Ovary (tissue), 7 donors: ENCODE measurements at regions not wholly inside any gene's neighbourhood (a gene's known extent, or its start where the extent isn't known, plus 50 kb on each side); places are given as distances from the start of the nearest gene placed in this dataset.

Experiments used
- DNase-seq, 5 donors: peaks; one replicate each; pipeline ENCODE4 v3.0.0-alpha.2; 2019 to 2020
- H3K27ac ChIP-seq, 2 donors: fragments of 200-600 bp; one replicate each; pipeline versions ENCODE4 v1.5.1 to v1.8.0; 2019 to 2022
- H3K27me3 ChIP-seq: fragments of 200-600 bp; one replicate; pipeline ENCODE4 v1.8.0; 2022
- H3K36me3 ChIP-seq: fragments of 200-600 bp; sonication (generic); one replicate; pipeline ENCODE4 v1.5.1; 2019
- H3K4me1 ChIP-seq: one replicate; pipeline ENCODE4 v1.8.1; 2013; ENCODE audit warnings: mild to moderate bottlenecking, moderate library complexity; ENCODE audit not compliant: insufficient read depth
- H3K4me3 ChIP-seq: fragments of 200-600 bp; sonication (generic); one replicate; pipeline ENCODE4 v1.5.1; 2017
- H3K9me3 ChIP-seq, 2 donors: fragments of 200-600 bp in 1 of 2; sonication (generic) in 1 of 2; one replicate each; pipeline versions ENCODE4 v1.5.1 to v1.8.1; 2013 to 2019; ENCODE audit warnings: mild to moderate bottlenecking in 1 of 2, moderate library complexity in 1 of 2
- EP300 ChIP-seq: sonication (generic); formaldehyde crosslinking; IDR thresholded peaks from one replicate; pipeline ENCODE4 v1.6.1; 2017; ENCODE audit warnings: antibody characterized with exemption
- POLR2A ChIP-seq: fragments of 450-650 bp; IDR thresholded peaks from one replicate; pipeline ENCODE4 v1.6.1; 2017; ENCODE audit warnings: antibody characterized with exemption, mild to moderate bottlenecking, moderate library complexity
- WGBS, 3 donors: extraction: QIAGEN DNeasy Blood & Tissue Kit in 1 of 3; methylation state at CpG; one replicate each; pipeline versions ENCODE4 v1.1.5 to v1.1.7; 2013 to 2017; 5-methylcytosine and 5-hydroxymethylcytosine counted together
- intact Hi-C, 4 donors: fragments of 100-400 bp; cut with DNase I; formaldehyde crosslinking; loops; one replicate each; pipeline versions ENCODE4 v1.11.0 to v1.15.1; 2022 to 2023
- TF ChIP-seq, protein P1 (sequence below), 3 donors: fragments of 450-650 bp in 2 of 3; fragments of 200-600 bp in 1 of 3; IDR thresholded peaks; one replicate each; pipeline versions ENCODE4 v1.5.1 to v1.8.0; 2016 to 2022; ENCODE audit warnings: antibody characterized with exemption in 3 of 3, mild to moderate bottlenecking in 1 of 3
- donor health status: DM: no; HTN: no; CAD: no; lungs with moderate emphysema.
- donor health status: DM: no; HTN: no; CAD: no.
- donor health status: Bipolar disorder and iron deficiency.
- donor health status: DM: no; HTN: no; CAD: no.
- donor health status: DM: yes; HTN: yes; CAD: no.

DNA sequence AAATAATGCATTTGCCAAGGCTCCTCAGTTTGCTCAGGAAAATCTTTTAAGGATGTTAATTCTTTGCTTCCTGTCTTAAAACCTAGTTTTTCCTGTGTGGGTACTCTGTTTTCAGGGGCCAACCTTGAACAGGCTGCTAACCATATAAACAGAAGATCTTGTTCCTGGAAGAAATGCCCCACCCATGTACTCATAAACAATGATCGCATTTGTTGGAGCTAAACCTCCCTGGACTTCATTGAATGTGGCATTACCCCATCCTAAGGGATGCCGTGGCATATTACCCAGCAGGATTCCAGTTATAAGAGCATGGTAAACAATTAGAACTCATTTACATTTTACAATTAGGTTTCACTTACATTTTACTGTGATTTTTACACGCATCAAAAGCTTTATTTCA is 436.0 kb downstream of the ZNF608 start:
- no peaks in the 10 kb centered on the region for H3K4me1 ChIP-seq
- H3K27me3 ChIP-seq = no peaks in the 10 kb centered on the region
- intact Hi-C loops = no loop called here
- WGBS, 3 donors = 52 to 65% (median 63%) methylated on average over 3 of the region's 3 CpGs
- TF ChIP-seq, protein P1, sequence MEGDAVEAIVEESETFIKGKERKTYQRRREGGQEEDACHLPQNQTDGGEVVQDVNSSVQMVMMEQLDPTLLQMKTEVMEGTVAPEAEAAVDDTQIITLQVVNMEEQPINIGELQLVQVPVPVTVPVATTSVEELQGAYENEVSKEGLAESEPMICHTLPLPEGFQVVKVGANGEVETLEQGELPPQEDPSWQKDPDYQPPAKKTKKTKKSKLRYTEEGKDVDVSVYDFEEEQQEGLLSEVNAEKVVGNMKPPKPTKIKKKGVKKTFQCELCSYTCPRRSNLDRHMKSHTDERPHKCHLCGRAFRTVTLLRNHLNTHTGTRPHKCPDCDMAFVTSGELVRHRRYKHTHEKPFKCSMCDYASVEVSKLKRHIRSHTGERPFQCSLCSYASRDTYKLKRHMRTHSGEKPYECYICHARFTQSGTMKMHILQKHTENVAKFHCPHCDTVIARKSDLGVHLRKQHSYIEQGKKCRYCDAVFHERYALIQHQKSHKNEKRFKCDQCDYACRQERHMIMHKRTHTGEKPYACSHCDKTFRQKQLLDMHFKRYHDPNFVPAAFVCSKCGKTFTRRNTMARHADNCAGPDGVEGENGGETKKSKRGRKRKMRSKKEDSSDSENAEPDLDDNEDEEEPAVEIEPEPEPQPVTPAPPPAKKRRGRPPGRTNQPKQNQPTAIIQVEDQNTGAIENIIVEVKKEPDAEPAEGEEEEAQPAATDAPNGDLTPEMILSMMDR (IDR thresholded peaks at IDR 0.05) = no peak
- TF ChIP-seq EP300 = no peak
- no peak for TF ChIP-seq POLR2A
- no peak for DNase-seq
- no peak overlapping the region for H3K4me3 ChIP-seq
- H3K27ac ChIP-seq = no peak overlapping the region
- H3K9me3 ChIP-seq = no peaks in the 10 kb centered on the region
- H3K36me3 ChIP-seq = no peaks in the 10 kb centered on the region

DNA sequence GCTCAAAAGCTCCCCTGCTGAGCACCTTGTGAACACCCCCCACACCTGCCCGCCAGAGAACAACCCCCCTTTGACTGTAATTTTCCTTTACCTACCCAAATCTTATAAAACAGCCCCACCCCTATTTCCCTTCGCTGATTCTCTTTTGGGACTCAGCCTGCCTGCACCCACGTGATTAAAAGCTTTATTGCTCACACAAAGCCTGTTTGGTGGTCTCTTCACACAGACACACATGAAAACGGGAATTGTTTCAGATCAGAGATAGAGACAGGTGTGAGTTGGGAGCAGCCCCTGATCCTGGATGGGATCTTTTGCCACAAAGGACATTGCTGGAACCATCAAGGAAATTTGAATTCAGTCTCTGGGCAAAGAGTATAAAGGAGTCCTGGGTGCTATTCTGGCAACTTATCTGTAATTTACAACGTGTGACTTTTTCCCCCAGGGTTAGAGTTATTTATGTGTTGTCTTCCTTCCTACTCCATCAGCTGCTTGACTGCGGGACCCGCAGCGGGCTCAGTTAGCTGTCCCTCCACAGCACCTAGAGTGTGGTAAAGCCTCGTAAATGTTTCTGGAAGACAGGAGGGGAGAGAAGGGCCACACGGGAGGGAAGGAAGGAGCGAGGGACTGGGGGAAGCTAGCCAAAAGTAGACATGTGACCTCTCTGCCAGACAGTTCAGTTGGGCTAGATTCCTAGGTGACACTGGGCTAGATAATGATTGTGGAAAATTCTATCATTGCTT is 437.0 kb downstream of the ZNF608 start:
- WGBS, 3 donors = 59 to 66% (median 62%) methylated on average over 11 of the region's 11 CpGs
- Histone ChIP-seq H3K27ac (no peak overlapping the region), H3K4me3 (no peak overlapping the region), H3K27me3 (no peaks in the 10 kb centered on the region), H3K36me3 (no peaks in the 10 kb centered on the region), H3K4me1 (no peaks in the 10 kb centered on the region), H3K9me3 (no peaks in the 10 kb centered on the region)
- intact Hi-C loops = no loop called here
- TF ChIP-seq, protein P1 (IDR thresholded peaks at IDR 0.05) = no peak
- TF ChIP-seq EP300 (no peak), POLR2A (no peak)
- no peak for DNase-seq

DNA sequence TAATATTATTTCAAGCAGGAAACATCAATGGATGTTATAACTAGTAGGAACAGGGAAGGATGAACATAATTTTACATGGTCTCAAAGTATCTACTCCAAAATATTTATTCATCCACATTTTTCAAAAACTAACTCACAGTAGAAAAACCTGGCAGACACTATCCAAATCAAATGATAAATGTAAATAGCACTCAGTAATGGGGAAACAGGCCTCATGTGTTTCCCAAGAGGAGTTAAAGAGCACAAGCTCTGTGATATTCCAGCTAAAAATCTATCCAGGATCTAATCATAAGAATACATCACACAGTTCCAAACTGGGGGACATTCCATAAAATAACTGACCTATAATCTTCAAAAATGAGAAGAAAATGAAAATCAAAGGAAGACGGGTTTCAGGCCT is 443.1 kb downstream of the ZNF608 start:
- no peaks in the 10 kb centered on the region for H3K36me3 ChIP-seq
- H3K9me3 ChIP-seq = no peaks in the 10 kb centered on the region
- WGBS, 3 donors = 86 to 96% (median 93%) methylated on average over 1 of the region's 1 CpG
- no peak overlapping the region for H3K27ac ChIP-seq
- TF ChIP-seq EP300 (no peak), POLR2A (no peak)
- TF ChIP-seq, protein P1 (IDR thresholded peaks at IDR 0.05) = no peak
- DNase-seq = no peak
- H3K4me1 ChIP-seq = peaks cover 1% of the 10 kb centered on the region
- intact Hi-C loops = no loop called here
- H3K27me3 ChIP-seq = no peaks in the 10 kb centered on the region
- no peak overlapping the region for H3K4me3 ChIP-seq

DNA sequence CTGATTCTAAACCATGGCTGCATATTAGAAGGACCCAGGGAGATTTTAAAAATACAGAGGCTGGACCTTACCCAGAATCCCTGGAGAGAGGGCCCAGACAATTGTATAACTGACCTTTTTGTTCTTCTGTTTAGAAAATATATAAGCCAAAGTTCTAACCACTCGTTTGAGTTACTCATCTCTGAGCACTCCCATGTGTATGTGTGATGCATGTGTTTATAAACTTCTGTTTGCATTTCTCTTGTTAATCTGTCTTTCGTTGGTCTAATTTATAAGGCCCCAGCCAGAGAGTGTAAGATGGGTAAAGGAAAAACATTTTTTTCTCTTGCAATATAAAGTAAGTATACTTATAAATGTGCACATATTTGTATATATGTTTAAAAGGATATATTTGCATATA is 443.9 kb downstream of the ZNF608 start:
- no peaks in the 10 kb centered on the region for H3K9me3 ChIP-seq
- DNase-seq = no peak
- no peak overlapping the region for H3K4me3 ChIP-seq
- no peak for TF ChIP-seq EP300
- TF ChIP-seq, protein P1 (IDR thresholded peaks at IDR 0.05) = no peak
- TF ChIP-seq POLR2A = no peak
- H3K36me3 ChIP-seq = no peaks in the 10 kb centered on the region
- WGBS, 3 donors = 13 to 32% (median 26%) methylated on average over 2 of the region's 2 CpGs
- intact Hi-C loops = no loop called here
- H3K4me1 ChIP-seq = peaks cover 1% of the 10 kb centered on the region
- no peaks in the 10 kb centered on the region for H3K27me3 ChIP-seq
- H3K27ac ChIP-seq = no peak overlapping the region
